A673 (cell line): ENCODE measurements at regions not wholly inside any gene's neighbourhood (a gene's known extent, or its start where the extent isn't known, plus 50 kb on each side); places are given as distances from the start of the nearest gene placed in this dataset.

Experiments
- BruUV-seq: library from RNA; stranded (reverse); fragments of 400-500 nt; replicated peaks from 2 replicates; lab custom pipeline; 2021; lab: Mats Ljungman, UMichigan
- CTCF ChIA-PET: fragments of 300-600 bp; sonication (Branson Sonifier 250); formaldehyde crosslinking; loops from one replicate; lab custom pipeline; 2022; ENCODE audit warnings: antibody characterized with exemption; lab: Charles Lee
- POLR2A ChIA-PET: fragments of 300-600 bp; sonication (Branson Sonifier 250); formaldehyde crosslinking; loops from one replicate; lab custom pipeline; 2022; ENCODE audit warnings: antibody characterized with exemption; ENCODE audit not compliant: low non-redundant PET; lab: Charles Lee
- DNase-seq: peaks from one replicate; pipeline ENCODE4 v3.0.0-alpha.2; 2015; ENCODE audit warnings: low spot score
- H3K27ac ChIP-seq: fragments of 200-600 bp; sonication (generic); 2 replicates; pipeline ENCODE4 v1.5.1; 2016; ENCODE audit warnings: mixed run types, low read depth, mild to moderate bottlenecking, mixed read lengths, antibody characterized with exemption, low read length; ENCODE audit not compliant: poor library complexity, severe bottlenecking
- H3K27me3 ChIP-seq: fragments of 200-600 bp; sonication (generic); replicated peaks from 2 replicates; pipeline ENCODE4 v1.6.1; 2017; ENCODE audit warnings: mixed run types, low read depth, mild to moderate bottlenecking, mixed read lengths, antibody characterized with exemption, low read length; ENCODE audit not compliant: insufficient read depth, poor library complexity
- H3K36me3 ChIP-seq: fragments of 200-600 bp; sonication (generic); 2 replicates; pipeline ENCODE4 v1.6.1; 2016; ENCODE audit warnings: mixed run types, mild to moderate bottlenecking, mixed read lengths, antibody characterized with exemption, low read length; ENCODE audit not compliant: insufficient read depth, poor library complexity, severe bottlenecking
- H3K4me1 ChIP-seq: fragments of 200-600 bp; sonication (generic); 2 replicates; pipeline ENCODE4 v1.6.1; 2017; ENCODE audit warnings: mixed run types, mild to moderate bottlenecking, mixed read lengths, antibody characterized with exemption, low read length; ENCODE audit not compliant: insufficient read depth, poor library complexity, severe bottlenecking
- H3K4me3 ChIP-seq: fragments of 200-600 bp; sonication (generic); 2 replicates; pipeline ENCODE4 v1.5.1; 2016; ENCODE audit warnings: low read depth, mixed run types, mild to moderate bottlenecking, mixed read lengths, low read length; ENCODE audit not compliant: poor library complexity, severe bottlenecking
- H3K9me3 ChIP-seq: fragments of 200-600 bp; sonication (generic); 2 replicates; pipeline ENCODE4 v1.6.1; 2016; ENCODE audit warnings: mixed run types, low read depth, mild to moderate bottlenecking, mixed read lengths, antibody characterized with exemption, low read length; ENCODE audit not compliant: poor library complexity, severe bottlenecking
- CTCF ChIP-seq: fragments of 300-800, 200-600 bp; sonication (generic); conservative IDR thresholded peaks from 2 replicates; pipeline ENCODE4 v1.5.1; 2017; ENCODE audit warnings: low read depth, mild to moderate bottlenecking, antibody characterized with exemption, low read length, moderate library complexity, mixed read lengths
- EZH2 ChIP-seq: fragments of 200-600 bp; sonication (generic); IDR thresholded peaks from 2 replicates; pipeline ENCODE4 v1.6.1; 2017; ENCODE audit warnings: borderline replicate concordance, low read depth, mild to moderate bottlenecking, mixed read lengths, antibody characterized with exemption, low read length; ENCODE audit not compliant: poor library complexity, severe bottlenecking
- intact Hi-C: fragments of 100-400 bp; cut with micrococcal nuclease; formaldehyde crosslinking; loops from one replicate; pipeline ENCODE4 v1.10.0; 2022; ENCODE audit not compliant: unreplicated experiment

GRCh38 chr21:22796147-22796546 is 1797.9 kb downstream of the NCAM2 start:
- ChIA-PET POLR2A (no interaction called here), CTCF (no interaction called here)
- Histone ChIP-seq H3K4me3 (no peak overlapping the region), H3K4me1 (peaks cover 8% of the 10 kb centered on the region), H3K27me3 (no peaks in the 10 kb centered on the region), H3K36me3 (no peaks in the 10 kb centered on the region), H3K27ac (no peak overlapping the region), H3K9me3 (peaks cover 5% of the 10 kb centered on the region)
- intact Hi-C loops: loop anchor here (10.0 kb wide), 1 partner anchor 1169 kb away; no protein-coding TSS in a partner anchor
- no peak for TF ChIP-seq CTCF
- no peak for TF ChIP-seq EZH2
- BruUV-seq: no TSS peak
- DNase-seq: no peak

GRCh38 chr21:22804151-22804550 is 1805.9 kb downstream of the NCAM2 start:
- no peaks in the 10 kb centered on the region for H3K9me3 ChIP-seq
- POLR2A ChIA-PET: no interaction called here
- H3K36me3 ChIP-seq: no peaks in the 10 kb centered on the region
- BruUV-seq: no TSS peak
- H3K27me3 ChIP-seq: no peaks in the 10 kb centered on the region
- CTCF ChIA-PET: no interaction called here
- H3K4me3 ChIP-seq: no peak overlapping the region
- intact Hi-C loops: no loop called here
- no peak for TF ChIP-seq EZH2
- no peak for TF ChIP-seq CTCF
- no peaks in the 10 kb centered on the region for H3K4me1 ChIP-seq
- no peak overlapping the region for H3K27ac ChIP-seq
- DNase-seq: no peak

GRCh38 chr21:22806278-22806677 is 1808.1 kb downstream of the NCAM2 start:
- DNase-seq: no peak
- no peaks in the 10 kb centered on the region for H3K27me3 ChIP-seq
- no peak overlapping the region for H3K27ac ChIP-seq
- POLR2A ChIA-PET: no interaction called here
- intact Hi-C loops: no loop called here
- H3K4me1 ChIP-seq: no peaks in the 10 kb centered on the region
- no TSS peak for BruUV-seq
- TF ChIP-seq CTCF (no peak), EZH2 (no peak)
- CTCF ChIA-PET: no interaction called here
- H3K4me3 ChIP-seq: no peak overlapping the region
- H3K9me3 ChIP-seq: no peaks in the 10 kb centered on the region
- no peaks in the 10 kb centered on the region for H3K36me3 ChIP-seq
